Esophagus muscularis mucosa (tissue), 4 donors: ENCODE measurements at regions not wholly inside any gene's neighbourhood (a gene's known extent, or its start where the extent isn't known, plus 50 kb on each side); places are given as distances from the start of the nearest gene placed in this dataset.

Experiments
- DNase-seq: peaks from one replicate; pipeline ENCODE4 v3.0.0-alpha.2; 2017; ENCODE audit errors: extremely low spot score
- H3K27ac ChIP-seq, 4 donors: fragments of 200-600 bp; sonication (generic); replicated peaks in 1 of 4; 1 replicate in 3 of 4; 2 replicates in 1 of 4; pipeline ENCODE4 v1.5.1; 2016 to 2019; ENCODE audit warnings: mild to moderate bottlenecking in 1 of 4
- H3K27me3 ChIP-seq, 4 donors: fragments of 200-600 bp; sonication (generic); one replicate each; pipeline versions ENCODE4 v1.5.1 to v1.6.0; 2016 to 2019
- H3K36me3 ChIP-seq, 4 donors: fragments of 200-600 bp; sonication (generic); one replicate each; pipeline ENCODE4 v1.5.1; 2016 to 2019
- H3K4me1 ChIP-seq, 4 donors: fragments of 200-600 bp; sonication (generic); one replicate each; pipeline ENCODE4 v1.5.1; 2016 to 2019
- H3K4me3 ChIP-seq, 4 donors: fragments of 200-600 bp; sonication (generic); 1 replicate in 2 of 4; 2 replicates in 2 of 4; pipeline ENCODE4 v1.5.1; 2016 to 2019; ENCODE audit warnings: mild to moderate bottlenecking in 4 of 4, moderate library complexity in 1 of 4
- H3K9me3 ChIP-seq, 4 donors: fragments of 200-600 bp; sonication (generic); 1 replicate in 3 of 4; 2 replicates in 1 of 4; pipeline ENCODE4 v1.5.1; 2016 to 2019
- EP300 ChIP-seq: sonication (generic); formaldehyde crosslinking; IDR thresholded peaks from one replicate; pipeline ENCODE4 v1.6.1; 2017; ENCODE audit warnings: antibody characterized with exemption
- POLR2A ChIP-seq: fragments of 450-650 bp; IDR thresholded peaks from one replicate; pipeline ENCODE4 v1.6.1; 2017; ENCODE audit warnings: antibody characterized with exemption, moderate library complexity, mild to moderate bottlenecking, low read depth
- POLR2AphosphoS5 ChIP-seq, 2 donors: sonication (generic); formaldehyde crosslinking; IDR thresholded peaks; one replicate each; pipeline ENCODE4 v1.6.1; 2017; ENCODE audit warnings: antibody characterized with exemption in 2 of 2
- WGBS: methylation state at CpG from one replicate; pipeline ENCODE4 v1.1.5; 2018; 5-methylcytosine and 5-hydroxymethylcytosine counted together
- intact Hi-C: fragments of 100-400 bp; cut with DNase I; formaldehyde crosslinking; loops from one replicate; pipeline ENCODE4 v1.15.1; 2023
- TF ChIP-seq, protein P1 (sequence below), 3 experiments: fragments of 200-600 bp in 2 of 3; fragments of 450-650 bp in 1 of 3; sonication (generic) in 2 of 3; IDR thresholded peaks; one replicate each; pipeline ENCODE4 v1.5.1; 2017 to 2019; ENCODE audit warnings: antibody characterized with exemption in 3 of 3, mild to moderate bottlenecking in 2 of 3, moderate library complexity in 1 of 3

DNA sequence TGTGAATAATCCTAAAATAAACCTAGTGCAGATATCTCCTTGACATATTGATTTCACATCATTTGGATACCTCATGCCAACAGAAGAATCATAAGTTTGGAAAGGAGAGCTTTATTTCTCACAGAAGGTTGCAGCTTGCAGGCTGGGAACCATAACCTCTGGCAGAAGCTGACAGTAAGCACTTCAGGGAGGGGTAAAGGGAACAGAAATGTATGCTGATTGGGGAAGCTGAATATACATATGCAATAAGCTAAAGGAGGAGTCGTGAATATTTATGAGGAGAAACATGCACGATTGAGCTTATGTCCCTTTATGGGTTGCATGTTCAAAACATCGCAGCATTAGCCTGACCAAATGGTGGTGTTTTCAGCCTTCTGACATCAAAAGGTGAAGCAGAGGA is 814.5 kb downstream of the TBC1D22A start:
- Histone ChIP-seq H3K4me3 (no peak overlapping the region), H3K27me3 (peaks cover 0 to 45% (median 0%) of the 10 kb centered on the region in 4 donors), H3K36me3 (no peaks in the 10 kb centered on the region), H3K27ac (no peak overlapping the region), H3K4me1 (no peaks in the 10 kb centered on the region), H3K9me3 (no peaks in the 10 kb centered on the region)
- DNase-seq: no peak
- 73% methylated on average over 3 of the region's 3 CpGs for WGBS
- TF ChIP-seq, protein P1, sequence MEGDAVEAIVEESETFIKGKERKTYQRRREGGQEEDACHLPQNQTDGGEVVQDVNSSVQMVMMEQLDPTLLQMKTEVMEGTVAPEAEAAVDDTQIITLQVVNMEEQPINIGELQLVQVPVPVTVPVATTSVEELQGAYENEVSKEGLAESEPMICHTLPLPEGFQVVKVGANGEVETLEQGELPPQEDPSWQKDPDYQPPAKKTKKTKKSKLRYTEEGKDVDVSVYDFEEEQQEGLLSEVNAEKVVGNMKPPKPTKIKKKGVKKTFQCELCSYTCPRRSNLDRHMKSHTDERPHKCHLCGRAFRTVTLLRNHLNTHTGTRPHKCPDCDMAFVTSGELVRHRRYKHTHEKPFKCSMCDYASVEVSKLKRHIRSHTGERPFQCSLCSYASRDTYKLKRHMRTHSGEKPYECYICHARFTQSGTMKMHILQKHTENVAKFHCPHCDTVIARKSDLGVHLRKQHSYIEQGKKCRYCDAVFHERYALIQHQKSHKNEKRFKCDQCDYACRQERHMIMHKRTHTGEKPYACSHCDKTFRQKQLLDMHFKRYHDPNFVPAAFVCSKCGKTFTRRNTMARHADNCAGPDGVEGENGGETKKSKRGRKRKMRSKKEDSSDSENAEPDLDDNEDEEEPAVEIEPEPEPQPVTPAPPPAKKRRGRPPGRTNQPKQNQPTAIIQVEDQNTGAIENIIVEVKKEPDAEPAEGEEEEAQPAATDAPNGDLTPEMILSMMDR (IDR thresholded peaks at IDR 0.05): no peak
- intact Hi-C loops: no loop called here

GRCh38 chr22:47575291-47575690 is 812.8 kb downstream of the TBC1D22A start:
- intact Hi-C loops: no loop called here
- DNase-seq: no peak
- no peaks in the 10 kb centered on the region for H3K4me1 ChIP-seq
- H3K4me3 ChIP-seq: no peak overlapping the region
- H3K27me3 ChIP-seq: peaks cover 0 to 45% (median 0%) of the 10 kb centered on the region in 4 donors
- no peak overlapping the region for H3K27ac ChIP-seq
- H3K36me3 ChIP-seq: no peaks in the 10 kb centered on the region
- no peak for TF ChIP-seq POLR2A
- TF ChIP-seq, protein P1 (IDR thresholded peaks at IDR 0.05): no peak
- TF ChIP-seq POLR2AphosphoS5 (IDR thresholded peaks at IDR 0.05): no peak
- TF ChIP-seq EP300: no peak
- 75% methylated on average over 11 of the region's 11 CpGs for WGBS
- H3K9me3 ChIP-seq: no peaks in the 10 kb centered on the region

GRCh38 chr22:47574556-47574955 is 812.1 kb downstream of the TBC1D22A start:
- intact Hi-C loops: no loop called here

DNA sequence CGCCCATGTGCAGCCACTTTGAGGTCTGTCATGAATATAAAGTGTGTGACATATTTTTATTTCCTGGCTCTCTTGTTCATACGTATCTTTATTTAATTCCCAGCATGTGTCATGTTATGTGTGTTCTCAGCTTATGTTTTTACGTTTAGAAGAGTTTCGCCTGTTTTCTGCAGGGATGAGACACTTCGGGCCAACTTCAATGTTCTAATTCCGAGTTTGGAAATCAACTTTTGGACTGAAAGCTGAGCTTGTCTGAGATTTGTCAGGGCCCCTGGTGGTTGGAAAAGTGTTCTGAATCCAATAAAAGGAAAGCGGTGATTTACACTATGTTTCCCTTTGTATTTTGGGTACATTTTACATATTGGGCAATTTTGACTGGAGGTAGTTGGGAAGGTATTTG is 810.7 kb downstream of the TBC1D22A start:
- Histone ChIP-seq H3K36me3 (no peaks in the 10 kb centered on the region), H3K4me1 (no peaks in the 10 kb centered on the region), H3K27ac (no peak overlapping the region), H3K27me3 (peaks cover 0 to 38% (median 0%) of the 10 kb centered on the region in 4 donors), H3K9me3 (no peaks in the 10 kb centered on the region), H3K4me3 (no peak overlapping the region)
- WGBS: 59% methylated on average over 7 of the region's 7 CpGs
- TF ChIP-seq, protein P1 (IDR thresholded peaks at IDR 0.05): no peak
- TF ChIP-seq EP300 (no peak), POLR2AphosphoS5 (IDR thresholded peaks at IDR 0.05) (no peak), POLR2A (no peak)
- DNase-seq: no peak
- intact Hi-C loops: no loop called here

More at GRCh38 chr22:47574556-47574955, 812.1 kb downstream of the TBC1D22A start:
- Histone ChIP-seq H3K4me1 (no peaks in the 10 kb centered on the region), H3K36me3 (no peaks in the 10 kb centered on the region), H3K4me3 (no peak overlapping the region), H3K27me3 (peaks cover 0 to 45% (median 0%) of the 10 kb centered on the region in 4 donors), H3K27ac (no peak overlapping the region), H3K9me3 (no peaks in the 10 kb centered on the region)
- DNase-seq: no peak
- WGBS: 90% methylated on average over 4 of the region's 4 CpGs
- TF ChIP-seq POLR2AphosphoS5 (IDR thresholded peaks at IDR 0.05) (no peak), EP300 (no peak), POLR2A (no peak)
- TF ChIP-seq, protein P1 (IDR thresholded peaks at IDR 0.05): no peak

DNA sequence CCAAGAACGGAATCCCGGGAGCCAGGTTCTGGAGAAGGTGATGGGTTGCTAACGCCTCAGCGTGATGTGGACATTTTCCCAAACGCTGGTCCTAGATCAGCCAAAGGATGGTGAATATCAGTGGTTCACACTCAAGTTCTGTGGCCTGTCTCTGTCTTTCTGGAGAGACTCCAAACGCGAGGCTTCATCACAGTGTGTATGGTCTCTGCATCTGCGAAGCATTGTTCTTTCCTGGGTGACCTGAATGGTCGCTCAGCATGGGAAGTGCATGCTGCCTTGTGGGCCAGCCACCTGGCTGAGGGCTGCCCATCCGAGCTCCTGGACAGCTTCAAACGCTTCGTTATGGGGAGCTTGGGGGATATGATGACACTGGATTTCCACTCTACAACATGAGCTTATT is 810.0 kb downstream of the TBC1D22A start:
- Histone ChIP-seq H3K4me1 (no peaks in the 10 kb centered on the region), H3K27me3 (peaks cover 0 to 40% (median 0%) of the 10 kb centered on the region in 4 donors), H3K9me3 (no peaks in the 10 kb centered on the region), H3K27ac (no peak overlapping the region), H3K4me3 (no peak overlapping the region), H3K36me3 (no peaks in the 10 kb centered on the region)
- TF ChIP-seq POLR2A: no peak
- no peak for TF ChIP-seq EP300
- TF ChIP-seq, protein P1 (IDR thresholded peaks at IDR 0.05): no peak
- no peak for TF ChIP-seq POLR2AphosphoS5 (IDR thresholded peaks at IDR 0.05)
- WGBS: 88% methylated on average over 12 of the region's 12 CpGs
- intact Hi-C loops: no loop called here
- DNase-seq: no peak
